ENCODE measurements at regions not wholly inside any gene's neighbourhood (a gene's known extent, or its start where the extent isn't known, plus 50 kb on each side); places are given as distances from the start of the nearest gene placed in this dataset.

GRCh38 chr7:84462259-84462658 lies 267.7 kb upstream of the SEMA3A start:
- Histone ChIP-seq H3K4me3 (no peak overlapping the region), H4K20me1 (ENCODE audit: control insufficient read depth, insufficient read depth) (no peaks in the 10 kb centered on the region), H3K36me3 (ENCODE audit: control insufficient read depth in 2 of 2, insufficient read depth in 2 of 2, low read length in 1 of 2) (no peaks in the 10 kb centered on the region), H2AFZ (ENCODE audit: control insufficient read depth, low read depth, low read length) (no peak overlapping the region), H3K27ac (ENCODE audit: control insufficient read depth, insufficient read depth) (no peak overlapping the region), H3K9ac (ENCODE audit: control insufficient read depth, insufficient read depth, low read length) (no peak overlapping the region), H3K4me1 (ENCODE audit: control insufficient read depth, insufficient read depth, low read length) (no peaks in the 10 kb centered on the region), H3K4me2 (ENCODE audit: control insufficient read depth, insufficient read depth) (no peak overlapping the region), H3K27me3 (replicated peaks in 1 of 2; ENCODE audit: control insufficient read depth in 2 of 2, insufficient read depth in 2 of 2, low read length in 1 of 2) (no peaks in the 10 kb centered on the region), H3K9me3 (replicated peaks; ENCODE audit: control insufficient read depth, insufficient read depth, low read length) (no peaks in the 10 kb centered on the region), H3K79me2 (ENCODE audit: control insufficient read depth, insufficient read depth, low read length) (no peaks in the 10 kb centered on the region)
- ATAC-seq, result no peak
- no peak for FAIRE-seq
- CTCF ChIA-PET, result no interaction called here
- in situ Hi-C loops (cut with MboI), result no loop called here
- TF ChIP-seq, protein P1, sequence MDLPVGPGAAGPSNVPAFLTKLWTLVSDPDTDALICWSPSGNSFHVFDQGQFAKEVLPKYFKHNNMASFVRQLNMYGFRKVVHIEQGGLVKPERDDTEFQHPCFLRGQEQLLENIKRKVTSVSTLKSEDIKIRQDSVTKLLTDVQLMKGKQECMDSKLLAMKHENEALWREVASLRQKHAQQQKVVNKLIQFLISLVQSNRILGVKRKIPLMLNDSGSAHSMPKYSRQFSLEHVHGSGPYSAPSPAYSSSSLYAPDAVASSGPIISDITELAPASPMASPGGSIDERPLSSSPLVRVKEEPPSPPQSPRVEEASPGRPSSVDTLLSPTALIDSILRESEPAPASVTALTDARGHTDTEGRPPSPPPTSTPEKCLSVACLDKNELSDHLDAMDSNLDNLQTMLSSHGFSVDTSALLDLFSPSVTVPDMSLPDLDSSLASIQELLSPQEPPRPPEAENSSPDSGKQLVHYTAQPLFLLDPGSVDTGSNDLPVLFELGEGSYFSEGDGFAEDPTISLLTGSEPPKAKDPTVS (IDR thresholded peaks at IDR 0.05; ENCODE audit: low read depth, low read length), result no peak
- no peak for TF ChIP-seq HDAC6 (IDR thresholded peaks at IDR 0.05; ENCODE audit: unreplicated experiment)
- TF ChIP-seq GATAD2B (conservative IDR thresholded peaks at IDR 0.05; ENCODE audit: low read depth), result no peak
- no peak for TF ChIP-seq NFYA (IDR thresholded peaks at IDR 0.05; ENCODE audit: borderline replicate concordance, low read depth, low read length)
- TF ChIP-seq NFXL1 (IDR thresholded peaks at IDR 0.05; ENCODE audit: borderline replicate concordance), result no peak
- TF ChIP-seq MLLT1 (IDR thresholded peaks at IDR 0.05), result no peak
- no peak for TF ChIP-seq RAD51 (IDR thresholded peaks at IDR 0.05)
- TF ChIP-seq, protein P2, sequence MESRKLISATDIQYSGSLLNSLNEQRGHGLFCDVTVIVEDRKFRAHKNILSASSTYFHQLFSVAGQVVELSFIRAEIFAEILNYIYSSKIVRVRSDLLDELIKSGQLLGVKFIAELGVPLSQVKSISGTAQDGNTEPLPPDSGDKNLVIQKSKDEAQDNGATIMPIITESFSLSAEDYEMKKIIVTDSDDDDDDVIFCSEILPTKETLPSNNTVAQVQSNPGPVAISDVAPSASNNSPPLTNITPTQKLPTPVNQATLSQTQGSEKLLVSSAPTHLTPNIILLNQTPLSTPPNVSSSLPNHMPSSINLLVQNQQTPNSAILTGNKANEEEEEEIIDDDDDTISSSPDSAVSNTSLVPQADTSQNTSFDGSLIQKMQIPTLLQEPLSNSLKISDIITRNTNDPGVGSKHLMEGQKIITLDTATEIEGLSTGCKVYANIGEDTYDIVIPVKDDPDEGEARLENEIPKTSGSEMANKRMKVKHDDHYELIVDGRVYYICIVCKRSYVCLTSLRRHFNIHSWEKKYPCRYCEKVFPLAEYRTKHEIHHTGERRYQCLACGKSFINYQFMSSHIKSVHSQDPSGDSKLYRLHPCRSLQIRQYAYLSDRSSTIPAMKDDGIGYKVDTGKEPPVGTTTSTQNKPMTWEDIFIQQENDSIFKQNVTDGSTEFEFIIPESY (IDR thresholded peaks at IDR 0.05), result no peak
- no peak for TF ChIP-seq ZBED1 (IDR thresholded peaks at IDR 0.05; ENCODE audit: borderline replicate concordance)
- TF ChIP-seq, protein P3, sequence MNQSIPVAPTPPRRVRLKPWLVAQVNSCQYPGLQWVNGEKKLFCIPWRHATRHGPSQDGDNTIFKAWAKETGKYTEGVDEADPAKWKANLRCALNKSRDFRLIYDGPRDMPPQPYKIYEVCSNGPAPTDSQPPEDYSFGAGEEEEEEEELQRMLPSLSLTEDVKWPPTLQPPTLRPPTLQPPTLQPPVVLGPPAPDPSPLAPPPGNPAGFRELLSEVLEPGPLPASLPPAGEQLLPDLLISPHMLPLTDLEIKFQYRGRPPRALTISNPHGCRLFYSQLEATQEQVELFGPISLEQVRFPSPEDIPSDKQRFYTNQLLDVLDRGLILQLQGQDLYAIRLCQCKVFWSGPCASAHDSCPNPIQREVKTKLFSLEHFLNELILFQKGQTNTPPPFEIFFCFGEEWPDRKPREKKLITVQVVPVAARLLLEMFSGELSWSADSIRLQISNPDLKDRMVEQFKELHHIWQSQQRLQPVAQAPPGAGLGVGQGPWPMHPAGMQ (IDR thresholded peaks at IDR 0.05; ENCODE audit: borderline replicate concordance), result no peak
- TF ChIP-seq RCOR1 (conservative IDR thresholded peaks at IDR 0.05; ENCODE audit: low read depth, low read length), result no peak
- no peak for TF ChIP-seq IKZF2 (IDR thresholded peaks at IDR 0.05)
- no peak for TF ChIP-seq ZSCAN29 (IDR thresholded peaks at IDR 0.05)
- TF ChIP-seq FOS (IDR thresholded peaks at IDR 0.05; ENCODE audit: borderline replicate concordance, extremely low read depth, insufficient read length), result no peak
- no peak for TF ChIP-seq RELB (IDR thresholded peaks at IDR 0.05; ENCODE audit: low read depth)
- no peak for TF ChIP-seq SUZ12 (IDR thresholded peaks at IDR 0.05; ENCODE audit: unreplicated experiment)
- intact Hi-C loops (cut with micrococcal nuclease; ENCODE audit: unreplicated experiment), result no loop called here
- POLR2A ChIA-PET, result no interaction called here
- BruUV-seq (replicated peaks), result no TSS peak
- SMC1A ChIA-PET (ENCODE audit: uncharacterized antibody, unreplicated experiment), result interaction anchor here (0.8 kb wide), 1 partner anchor 10 kb away, joined by 3 read pairs; no protein-coding TSS in a partner anchor
- RAD21 ChIA-PET (ENCODE audit: unreplicated experiment), result no interaction called here
- no peak for DNase-seq (ENCODE audit: low read depth, low spot score)

Data from GM12878 (cell line).